SU-DHL-6 (cell line): ENCODE measurements at regions not wholly inside any gene's neighbourhood (a gene's known extent, or its start where the extent isn't known, plus 50 kb on each side); places are given as distances from the start of the nearest gene placed in this dataset.

ENCODE experiments used
- H2AFZ ChIP-seq: fragments of 200-600 bp; sonication (generic); 2 replicates; pipeline ENCODE4 v1.6.1; 2014; ENCODE audit warnings: low read depth, mild to moderate bottlenecking, moderate library complexity, mixed read lengths, antibody characterized with exemption, low read length; ENCODE audit not compliant: severe bottlenecking
- H3F3A ChIP-seq: fragments of 200-600 bp; shearing (Covaris generic); 2 replicates; pipeline ENCODE4 v1.6.0; 2016; ENCODE audit warnings: antibody characterized with exemption, mild to moderate bottlenecking; ENCODE audit not compliant: insufficient read depth
- H3K27ac ChIP-seq: fragments of 200-600 bp; sonication (generic); 2 replicates; pipeline ENCODE4 v1.5.1; 2016; ENCODE audit warnings: low read depth, mild to moderate bottlenecking, low read length, moderate library complexity, mixed read lengths
- H3K27me3 ChIP-seq: fragments of 200-600 bp; sonication (generic), shearing (Covaris generic); 2 replicates; pipeline ENCODE4 v1.6.0; 2014; ENCODE audit warnings: mild to moderate bottlenecking, low read length
- H3K36me3 ChIP-seq: fragments of 200-600 bp; sonication (generic); 2 replicates; pipeline ENCODE4 v1.6.1; 2014; ENCODE audit warnings: mild to moderate bottlenecking, low read length, mixed read lengths
- H3K4me2 ChIP-seq: fragments of 300-600, 200-600 bp; shearing (Covaris generic), sonication (generic); 2 replicates; pipeline ENCODE4 v1.6.0; 2014; ENCODE audit warnings: low read length, low read depth, mild to moderate bottlenecking; ENCODE audit not compliant: poor library complexity, severe bottlenecking
- H3K4me3 ChIP-seq: fragments of 200-600 bp; sonication (generic); 2 replicates; pipeline ENCODE4 v1.5.1; 2014; ENCODE audit warnings: antibody characterized with exemption, low read length, mild to moderate bottlenecking, mixed read lengths; ENCODE audit not compliant: insufficient read depth, poor library complexity, severe bottlenecking
- H3K79me2 ChIP-seq: fragments of 200-600 bp; sonication (generic); 2 replicates; pipeline ENCODE4 v1.6.1; 2014; ENCODE audit warnings: mild to moderate bottlenecking, low read length, moderate library complexity; ENCODE audit not compliant: insufficient read depth
- H3K9ac ChIP-seq: fragments of 200-600 bp; sonication (generic); 2 replicates; pipeline ENCODE4 v1.7.0; 2014; ENCODE audit warnings: mild to moderate bottlenecking, low read length
- H3K9me2 ChIP-seq: fragments of 200-600 bp; sonication (generic); replicated peaks from 2 replicates; pipeline ENCODE4 v1.6.1; 2014; ENCODE audit warnings: low read length; ENCODE audit not compliant: insufficient read depth
- H3K9me3 ChIP-seq: fragments of 200-600 bp; sonication (generic); 2 replicates; pipeline ENCODE4 v1.6.1; 2014; ENCODE audit warnings: low read length, mixed read lengths; ENCODE audit not compliant: insufficient read depth
- H4K20me1 ChIP-seq: fragments of 200-600 bp; sonication (generic); 2 replicates; pipeline ENCODE4 v1.6.1; 2014; ENCODE audit warnings: low read depth, mild to moderate bottlenecking, antibody characterized with exemption, low read length, moderate library complexity, mixed read lengths
- CTCF ChIP-seq: fragments of 200-600 bp; sonication (generic); IDR thresholded peaks from one replicate; pipeline ENCODE4 v1.5.1; 2017; ENCODE audit warnings: antibody characterized with exemption, mild to moderate bottlenecking, low read length, moderate library complexity; ENCODE audit not compliant: insufficient read depth, poor library complexity, severe bottlenecking
- EZH2phosphoT487 ChIP-seq: fragments of 200-600 bp; sonication (generic), shearing (Covaris generic); conservative IDR thresholded peaks from 2 replicates; pipeline ENCODE4 v1.6.1; 2018; ENCODE audit warnings: mild to moderate bottlenecking, antibody characterized with exemption, low read length, moderate library complexity, mixed read lengths

DNA sequence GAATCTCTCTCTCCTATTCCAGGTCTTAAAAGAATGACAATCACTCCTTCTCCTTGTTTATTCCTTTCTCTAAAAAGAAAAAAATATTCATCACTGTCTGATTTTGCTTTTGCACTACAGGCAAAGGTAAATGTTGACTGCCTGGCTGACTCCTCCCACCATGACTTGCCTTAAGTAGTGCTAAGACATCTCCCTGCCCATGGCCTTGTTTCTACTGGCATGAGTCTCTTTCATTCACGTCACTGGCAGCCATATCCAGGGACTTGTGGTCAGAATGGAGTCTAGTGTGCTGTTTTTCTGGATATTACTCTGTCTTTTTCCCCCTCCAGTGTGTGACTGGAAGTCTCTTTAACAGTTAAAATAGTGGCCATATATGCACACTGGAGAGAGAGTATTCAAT lies 522.9 kb upstream of the DAB2 start:
- Histone ChIP-seq H3K79me2 (no peaks in the 10 kb centered on the region), H3K27ac (no peak overlapping the region), H3K4me2 (no peak overlapping the region), H3K9me3 (no peaks in the 10 kb centered on the region), H3K4me3 (no peak overlapping the region), H3K9ac (no peak overlapping the region), H2AFZ (no peak overlapping the region), H4K20me1 (no peaks in the 10 kb centered on the region), H3K27me3 (no peaks in the 10 kb centered on the region), H3F3A (no peaks in the 10 kb centered on the region), H3K36me3 (no peaks in the 10 kb centered on the region), H3K9me2 (no peaks in the 10 kb centered on the region)
- TF ChIP-seq CTCF: no peak
- no peak for TF ChIP-seq EZH2phosphoT487

GRCh38 chr5:39946356-39947045 lies 521.7 kb upstream of the DAB2 start:
- TF ChIP-seq CTCF (no peak), EZH2phosphoT487 (no peak)
- Histone ChIP-seq H3K27ac (no peak overlapping the region), H3K9me3 (no peaks in the 10 kb centered on the region), H3K4me3 (no peak overlapping the region), H3K36me3 (no peaks in the 10 kb centered on the region), H3F3A (no peaks in the 10 kb centered on the region), H3K79me2 (no peaks in the 10 kb centered on the region), H4K20me1 (no peaks in the 10 kb centered on the region), H2AFZ (no peak overlapping the region), H3K9ac (no peak overlapping the region), H3K4me2 (no peak overlapping the region), H3K9me2 (no peaks in the 10 kb centered on the region), H3K27me3 (no peaks in the 10 kb centered on the region)

DNA sequence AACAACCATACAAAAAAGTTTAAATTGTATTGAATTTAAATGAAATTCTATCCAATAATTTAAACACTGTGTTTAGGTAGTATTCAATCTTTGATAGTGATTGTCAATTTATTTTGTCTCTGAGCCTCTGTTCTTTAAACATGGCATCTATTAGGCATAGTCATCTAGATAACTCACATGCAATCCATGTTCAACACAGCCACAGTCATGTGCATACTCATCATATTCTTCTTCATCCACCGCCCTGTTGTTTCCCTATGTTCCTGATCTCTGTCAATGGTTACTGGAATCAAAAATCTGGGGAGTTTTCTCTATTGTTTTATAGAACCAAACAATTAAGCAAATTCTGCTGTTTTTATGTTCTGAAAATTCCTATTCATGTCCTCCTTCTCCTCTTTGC lies 521.1 kb upstream of the DAB2 start:
- Histone ChIP-seq H3K9me2 (no peaks in the 10 kb centered on the region), H3K9ac (no peak overlapping the region), H3F3A (no peaks in the 10 kb centered on the region), H3K27me3 (no peaks in the 10 kb centered on the region), H3K79me2 (no peaks in the 10 kb centered on the region), H3K9me3 (no peaks in the 10 kb centered on the region), H4K20me1 (no peaks in the 10 kb centered on the region), H3K4me3 (no peak overlapping the region), H3K36me3 (no peaks in the 10 kb centered on the region), H3K27ac (no peak overlapping the region), H3K4me2 (no peak overlapping the region), H2AFZ (no peak overlapping the region)
- TF ChIP-seq EZH2phosphoT487: no peak
- TF ChIP-seq CTCF: no peak
